GM18870 (cell line): ENCODE measurements at regions not wholly inside any gene's neighbourhood (a gene's known extent, or its start where the extent isn't known, plus 50 kb on each side); places are given as distances from the start of the nearest gene placed in this dataset.

Experiments used
- ATAC-seq: cut with Tn5 transposase; IDR thresholded peaks from one replicate; pipeline ENCODE4 v1.9.1; 2021; ENCODE audit warnings: moderate library complexity; ENCODE audit not compliant: unreplicated experiment

DNA sequence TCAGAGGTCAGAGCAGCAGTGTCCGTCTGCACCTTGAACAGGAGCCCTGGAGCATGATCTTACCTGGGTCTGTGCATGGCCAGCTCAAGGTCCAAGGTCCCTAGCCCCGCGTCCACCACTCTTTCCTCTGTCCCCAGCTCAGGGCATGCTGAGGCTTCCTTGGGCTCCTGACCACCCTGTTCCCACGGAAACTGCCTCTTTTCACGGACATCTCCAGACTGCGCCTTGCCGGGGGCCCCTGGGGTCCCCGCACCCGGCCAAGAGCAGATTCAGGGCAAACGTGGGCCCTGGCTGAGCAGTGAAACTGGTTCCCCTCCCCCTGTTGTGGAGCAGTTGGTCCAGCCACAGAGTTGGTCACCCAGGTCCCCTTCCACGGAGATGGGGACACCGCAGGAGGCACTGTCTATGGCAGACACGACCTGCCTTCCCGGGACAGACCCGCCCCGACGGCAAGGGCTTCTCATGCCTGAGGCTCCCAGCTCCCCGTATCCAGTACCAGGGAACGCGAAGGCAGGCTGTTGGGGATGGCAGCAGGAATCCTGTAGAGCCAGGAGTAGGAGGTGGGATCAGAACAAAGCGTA, 217.4 kb upstream of the PPP2R2D start:
- ATAC-seq, result no peak

DNA sequence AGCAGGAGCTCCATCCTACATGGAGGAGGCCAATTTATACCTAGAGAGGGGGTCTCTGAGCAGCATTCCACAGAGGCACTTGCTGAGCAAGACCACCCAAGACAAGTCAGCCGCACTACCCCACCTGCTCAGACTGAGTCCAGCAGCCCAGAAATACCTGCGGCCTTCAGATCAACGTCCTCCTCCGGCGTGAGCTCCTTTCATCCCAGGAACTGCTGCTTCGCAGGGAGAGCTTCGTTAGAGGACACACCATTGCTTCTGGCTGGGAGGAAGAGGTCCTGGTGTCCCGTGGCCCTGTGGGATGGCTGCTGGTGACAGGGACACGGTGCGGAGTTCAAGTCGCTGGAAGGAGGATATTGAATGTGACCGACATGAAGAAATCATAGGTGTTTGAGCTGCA, 216.9 kb upstream of the PPP2R2D start:
- ATAC-seq, result no peak

DNA sequence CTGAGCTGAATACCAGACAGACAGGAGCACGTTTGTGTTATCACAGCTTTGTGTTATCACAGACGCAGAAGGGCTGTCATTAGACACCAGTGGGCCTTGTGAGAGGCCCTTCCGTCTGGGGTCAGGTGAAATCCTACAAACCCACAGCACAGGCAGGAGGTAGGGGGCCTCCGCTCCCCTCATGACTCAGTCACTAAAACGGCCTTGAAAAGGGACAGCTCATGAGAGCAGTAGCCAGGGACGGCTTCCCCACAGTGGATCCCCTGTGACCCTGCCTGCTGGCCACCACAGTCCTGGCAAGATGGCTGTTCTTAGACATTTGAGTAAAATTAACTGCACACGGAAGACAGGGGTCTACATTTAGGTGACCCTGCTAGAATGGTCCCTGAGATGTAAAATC, 215.8 kb upstream of the PPP2R2D start:
- no peak for ATAC-seq

DNA sequence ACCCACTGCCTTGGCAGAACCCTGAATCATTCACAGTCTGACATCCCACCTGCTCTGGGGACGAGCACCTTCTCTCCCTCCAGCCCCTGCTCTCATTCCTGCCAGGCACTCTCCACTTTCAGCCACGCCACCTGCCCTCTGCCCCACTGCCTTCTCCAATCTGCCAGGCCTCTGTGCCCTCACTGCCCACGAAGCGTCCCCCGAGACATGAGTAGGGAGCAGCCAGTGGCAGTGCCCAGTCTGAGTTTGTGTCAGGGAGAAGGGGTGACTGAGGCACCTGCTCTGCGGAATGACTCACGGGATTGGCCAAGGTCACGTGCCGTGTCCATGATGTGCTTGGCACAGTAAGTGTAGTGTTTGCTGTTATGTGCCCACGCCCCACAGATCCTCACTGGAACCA, 215.2 kb upstream of the PPP2R2D start:
- ATAC-seq, result no peak

DNA sequence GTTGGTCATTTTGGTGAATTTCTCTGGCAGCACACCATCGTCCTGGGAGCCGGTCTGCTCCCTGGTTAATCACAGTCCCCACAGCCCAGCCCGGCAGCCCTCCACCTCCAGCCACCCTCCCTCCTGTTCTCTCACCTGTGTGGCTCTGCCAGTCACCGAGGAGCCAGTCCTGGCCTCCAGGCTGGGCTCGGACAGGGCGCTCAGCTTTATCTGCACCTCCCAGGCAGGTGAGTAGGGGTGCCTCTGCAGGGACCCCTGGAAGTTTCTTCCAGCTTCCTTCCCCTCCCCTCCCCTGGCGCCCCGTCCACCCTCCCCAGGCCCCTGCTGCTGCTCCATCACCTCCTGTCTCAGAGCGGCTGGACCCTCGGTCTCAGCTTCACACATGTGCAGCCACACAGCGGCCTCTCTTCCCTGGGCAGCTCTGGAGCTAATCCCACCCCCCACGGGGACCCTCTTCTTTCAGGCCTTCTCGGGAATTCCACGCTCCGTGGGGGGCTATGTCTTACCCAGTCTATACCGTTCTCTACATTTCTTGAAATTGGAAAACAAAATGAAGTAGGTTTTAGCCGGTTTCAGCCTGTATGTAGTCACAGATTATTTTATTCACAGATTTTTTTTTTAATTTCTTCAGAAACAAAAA, 213.9 kb upstream of the PPP2R2D start:
- ATAC-seq, result no peak

DNA sequence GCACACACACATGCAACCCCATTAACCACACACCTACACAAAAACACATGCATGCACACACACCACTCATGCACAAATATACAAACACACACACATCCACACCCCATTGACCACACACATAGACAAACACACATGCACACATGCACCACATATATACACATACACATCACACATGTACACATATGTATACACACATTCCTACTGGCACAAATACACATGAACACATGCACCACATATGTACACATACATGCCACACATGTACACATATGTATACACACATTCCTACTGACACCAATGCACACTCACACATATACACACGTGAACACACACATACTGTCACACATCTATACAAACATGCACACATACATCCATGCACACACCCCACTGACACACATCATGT, 212.5 kb upstream of the PPP2R2D start:
- no peak for ATAC-seq

DNA sequence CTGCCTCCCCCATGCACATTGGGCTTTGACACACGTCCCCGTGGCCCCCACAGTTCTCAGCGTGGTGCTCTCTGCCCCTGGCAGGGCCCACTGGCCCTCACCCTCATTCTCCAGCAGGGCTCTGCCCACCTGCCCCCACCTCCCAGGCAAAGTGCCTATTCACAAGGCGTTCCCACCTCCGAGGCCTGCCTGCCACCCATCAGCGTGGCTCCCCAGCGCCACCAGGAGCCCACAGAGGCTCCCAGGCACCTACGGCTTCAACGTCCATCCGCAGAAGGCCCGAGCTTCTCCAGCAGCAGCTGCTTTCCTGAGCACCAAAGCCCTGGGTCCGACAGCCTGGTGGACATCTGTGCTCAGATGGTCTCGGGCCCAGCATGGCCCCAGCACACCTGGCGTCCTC, 211.8 kb upstream of the PPP2R2D start:
- ATAC-seq, result no peak

DNA sequence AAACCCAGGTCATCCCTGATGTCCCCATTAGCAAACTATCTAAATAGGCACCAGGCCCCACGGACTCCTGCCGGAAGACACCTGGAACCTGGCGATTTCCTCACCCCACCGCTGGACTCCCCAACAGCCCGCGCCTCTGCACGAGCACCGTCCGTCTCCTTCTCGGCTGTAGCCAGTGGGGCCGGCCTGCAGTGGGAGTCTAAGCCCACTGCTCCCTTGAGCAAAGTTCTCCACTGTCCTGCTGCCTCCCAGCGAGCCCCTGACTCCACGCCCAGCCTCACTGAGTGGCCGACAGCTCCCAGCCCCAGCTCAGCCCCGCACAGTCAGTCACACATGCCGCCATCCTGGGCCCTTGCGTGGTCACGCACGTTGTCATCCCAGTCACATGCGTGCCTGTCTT, 211.3 kb upstream of the PPP2R2D start:
- ATAC-seq, result no peak

DNA sequence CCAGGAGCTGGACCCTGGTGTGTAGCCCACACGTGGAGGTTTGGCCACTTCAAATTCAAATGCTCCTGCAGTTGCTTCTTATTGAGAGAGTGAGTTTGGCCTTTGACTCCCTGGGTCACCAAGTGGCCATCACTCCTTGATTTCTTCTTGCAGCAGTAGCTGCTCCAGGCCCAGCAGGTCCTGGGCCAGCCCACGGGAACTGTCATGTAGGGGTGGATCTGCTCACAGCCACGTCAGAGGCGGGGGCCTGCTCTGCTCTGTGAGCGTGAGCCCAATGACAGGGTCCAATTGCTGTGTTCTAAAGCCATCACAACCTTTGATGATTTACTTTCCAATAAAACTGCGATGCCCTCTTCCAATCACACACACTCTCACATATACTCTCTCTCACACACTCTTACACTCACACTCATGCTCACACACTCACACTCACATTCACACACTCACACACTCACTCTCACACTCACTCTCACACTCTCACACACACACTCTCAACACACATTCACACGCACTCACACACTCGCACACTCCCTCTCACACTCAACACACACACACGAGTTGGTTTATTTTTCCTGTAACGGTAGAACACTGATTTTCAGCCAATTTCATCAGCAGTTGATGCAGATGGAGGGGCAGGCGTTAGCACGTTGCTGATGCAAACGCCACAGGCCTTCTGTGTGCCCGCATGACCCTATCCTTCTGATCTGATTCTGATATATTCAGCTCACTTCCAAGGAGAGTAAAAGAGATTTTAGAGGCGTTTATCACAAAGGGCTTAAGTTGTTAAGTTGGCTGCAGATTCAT, 210.7 kb upstream of the PPP2R2D start:
- no peak for ATAC-seq

DNA sequence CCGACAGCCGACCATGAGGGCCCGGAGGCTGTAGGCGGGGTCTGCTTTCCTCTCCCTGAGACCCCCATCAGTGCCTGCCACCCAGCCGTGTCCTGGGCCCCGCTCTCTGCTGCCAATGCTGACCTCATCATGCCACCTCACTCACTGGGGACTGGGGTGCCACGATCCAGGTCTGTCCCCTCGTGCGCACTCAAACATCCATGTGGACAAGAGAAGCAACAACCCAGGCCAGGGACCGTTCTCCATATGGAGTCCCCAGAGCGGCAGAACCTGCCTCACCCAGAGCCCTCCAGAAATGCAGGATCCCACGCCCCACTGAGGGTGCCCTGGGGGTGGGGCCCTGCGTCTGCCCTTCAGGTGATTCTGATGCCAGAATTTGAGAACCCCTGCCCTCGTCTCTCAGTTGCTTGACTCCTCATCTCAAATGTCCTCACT, 210.0 kb upstream of the PPP2R2D start:
- ATAC-seq, result no peak

DNA sequence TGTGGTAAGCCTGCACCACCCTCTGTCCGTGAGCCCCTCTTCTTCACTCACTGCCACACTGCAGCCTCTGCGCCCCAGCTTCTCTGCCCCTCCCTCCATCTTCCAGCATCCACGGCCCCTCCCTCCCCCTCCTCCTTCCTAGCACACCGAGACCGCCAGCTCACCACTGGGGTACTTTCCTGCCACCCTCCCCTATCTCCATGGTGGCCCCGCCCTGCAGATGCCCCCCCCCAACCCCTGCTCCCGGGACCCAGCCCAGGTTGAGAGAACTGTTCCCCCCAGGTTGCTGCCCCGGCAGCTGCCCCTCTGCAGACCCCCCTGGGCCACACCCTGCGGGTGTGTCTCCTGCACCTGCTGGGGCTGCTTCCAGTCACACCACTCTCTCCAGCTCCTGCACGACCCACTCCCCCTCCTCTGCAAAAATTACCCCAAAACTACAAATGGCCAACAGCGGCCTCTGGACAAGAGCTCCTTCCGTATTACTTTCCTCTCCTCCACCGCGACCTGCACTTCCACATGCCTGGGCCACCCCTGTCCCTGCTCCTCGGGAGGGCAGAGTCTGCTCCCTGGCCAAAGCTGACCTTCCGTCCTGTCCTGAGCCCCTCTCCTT, 209.2 kb upstream of the PPP2R2D start:
- ATAC-seq, result no peak

DNA sequence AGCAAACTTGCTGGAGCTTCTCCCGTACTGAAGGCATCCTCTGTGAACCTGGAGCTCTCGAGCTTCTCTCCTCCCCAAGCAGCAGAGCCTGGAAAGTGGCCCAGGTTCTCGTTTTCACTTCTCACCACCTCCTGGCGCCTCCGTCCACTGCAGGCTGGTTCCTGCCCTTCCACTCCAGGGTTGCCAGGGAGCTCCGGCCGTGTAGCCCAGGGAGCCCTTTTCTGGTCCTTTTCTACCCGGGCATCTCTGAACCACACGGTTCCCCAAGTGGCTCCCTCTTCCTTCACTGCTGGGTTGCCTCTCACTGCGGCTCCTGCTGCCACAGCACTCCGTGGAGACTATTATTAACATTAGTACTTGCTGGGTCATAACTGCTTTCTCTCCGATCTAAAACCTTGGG, 208.6 kb upstream of the PPP2R2D start:
- ATAC-seq, result no peak

DNA sequence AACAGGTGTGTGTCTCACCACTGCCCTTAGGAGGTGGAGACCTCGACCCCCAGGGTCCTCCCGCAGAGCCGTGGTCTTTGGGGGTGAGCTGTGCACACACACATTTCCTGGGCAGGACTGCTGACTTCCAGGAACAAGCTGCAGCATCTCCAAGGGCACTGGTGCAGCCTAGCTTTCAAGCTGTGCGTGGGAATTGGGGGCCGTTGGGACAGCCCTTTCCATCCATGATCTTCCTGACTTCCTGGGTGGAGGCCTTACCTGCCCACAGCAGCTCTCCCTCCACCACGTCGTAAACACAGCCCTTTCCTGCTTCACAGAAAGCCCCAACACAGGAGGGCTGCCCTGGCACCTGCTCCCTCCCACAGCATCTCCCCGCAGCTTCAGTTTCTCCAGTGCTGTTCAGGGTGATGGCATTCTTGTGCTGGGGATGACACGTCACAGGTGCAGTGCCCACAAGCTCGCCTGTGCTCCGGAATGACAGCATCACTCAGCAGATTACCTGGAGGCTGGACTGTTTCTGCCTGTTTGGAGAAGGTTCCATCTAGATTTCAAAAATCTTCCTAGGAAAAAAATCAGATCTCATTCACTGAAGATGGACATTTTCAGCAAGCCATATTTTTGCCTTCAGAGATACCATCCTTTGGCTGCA, 208.0 kb upstream of the PPP2R2D start:
- no peak for ATAC-seq

DNA sequence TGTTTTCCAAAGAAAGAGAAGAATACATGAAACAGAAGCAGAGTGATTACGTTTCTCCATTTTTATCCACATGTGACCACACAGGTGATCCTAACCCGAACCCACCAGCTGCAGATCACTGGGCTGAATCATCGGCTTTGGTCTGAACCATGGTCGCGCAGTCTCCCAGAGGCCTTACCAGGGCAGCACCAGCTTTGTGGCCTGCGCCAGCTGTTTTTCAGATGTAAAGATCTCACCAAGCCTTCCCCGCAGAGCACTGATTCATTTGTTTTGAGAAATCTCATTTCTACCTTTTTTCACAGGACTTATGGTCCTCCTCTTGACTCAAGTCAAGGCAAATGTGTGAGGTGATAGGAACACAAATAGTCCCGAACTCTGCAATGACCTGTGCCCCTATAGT, 207.0 kb upstream of the PPP2R2D start:
- ATAC-seq, result no peak

DNA sequence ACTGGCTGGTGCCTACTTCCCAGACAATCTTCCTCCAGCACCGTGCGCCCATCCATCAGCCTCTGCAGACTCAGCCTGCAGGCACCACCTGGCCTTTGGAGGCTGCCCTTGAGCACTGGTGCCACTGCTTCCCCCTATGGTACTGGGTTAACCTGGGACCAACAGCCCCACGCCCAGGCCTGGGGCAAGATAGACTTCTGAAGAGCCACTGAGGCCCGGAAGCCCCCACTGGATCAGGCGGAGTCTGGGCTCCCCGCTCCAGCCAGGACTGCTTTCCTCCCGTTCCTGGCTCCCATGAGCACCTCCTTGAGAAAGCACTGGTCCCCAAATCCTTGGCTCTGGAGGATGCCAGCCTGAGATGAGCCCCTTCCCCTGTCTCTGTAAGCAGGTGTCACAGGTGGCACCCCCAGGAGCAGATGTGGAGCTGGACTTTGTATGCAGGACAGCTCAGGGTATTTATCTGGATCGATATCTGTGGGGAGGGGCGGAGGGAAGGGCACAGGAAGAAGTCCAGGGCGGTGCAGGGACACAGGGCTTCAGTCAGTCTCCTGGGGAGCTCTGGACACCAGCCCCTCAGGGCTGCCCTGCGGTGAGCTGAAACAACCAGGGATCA, 206.5 kb upstream of the PPP2R2D start:
- ATAC-seq, result no peak

DNA sequence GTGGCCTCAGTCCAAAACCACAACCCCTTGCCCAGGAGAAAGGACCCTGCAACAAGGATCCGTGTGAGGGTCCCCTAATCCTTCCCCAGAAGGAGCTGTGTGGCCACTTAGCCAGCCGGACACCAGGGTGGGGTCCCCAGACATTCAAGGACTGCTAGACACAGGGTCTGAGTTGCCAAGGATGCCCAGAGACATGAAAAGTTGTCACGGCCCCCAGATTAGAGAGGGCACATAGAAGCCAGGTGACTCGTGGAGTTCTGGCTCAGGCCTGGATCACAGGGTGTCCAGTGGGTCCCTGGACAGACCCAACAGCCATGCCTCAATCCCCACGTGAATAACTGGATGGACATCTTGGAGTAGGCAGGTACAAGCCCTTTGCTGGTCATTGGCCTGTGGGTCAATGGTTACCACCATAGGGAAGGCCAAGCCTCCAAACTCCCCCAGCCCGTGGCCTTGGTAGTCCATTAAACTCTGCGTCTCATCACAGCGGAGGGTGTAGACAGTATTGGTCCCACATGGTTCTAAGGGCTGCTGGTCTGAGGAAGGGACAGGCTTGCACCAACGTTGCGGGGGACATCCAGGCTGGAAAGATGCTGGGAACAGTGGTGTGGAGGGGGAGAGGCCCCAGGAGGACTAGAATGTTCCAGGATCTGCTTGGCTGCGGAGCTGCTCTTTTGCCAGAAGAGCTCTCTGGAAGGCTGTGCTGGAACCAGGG, 205.9 kb upstream of the PPP2R2D start:
- ATAC-seq, result no peak

DNA sequence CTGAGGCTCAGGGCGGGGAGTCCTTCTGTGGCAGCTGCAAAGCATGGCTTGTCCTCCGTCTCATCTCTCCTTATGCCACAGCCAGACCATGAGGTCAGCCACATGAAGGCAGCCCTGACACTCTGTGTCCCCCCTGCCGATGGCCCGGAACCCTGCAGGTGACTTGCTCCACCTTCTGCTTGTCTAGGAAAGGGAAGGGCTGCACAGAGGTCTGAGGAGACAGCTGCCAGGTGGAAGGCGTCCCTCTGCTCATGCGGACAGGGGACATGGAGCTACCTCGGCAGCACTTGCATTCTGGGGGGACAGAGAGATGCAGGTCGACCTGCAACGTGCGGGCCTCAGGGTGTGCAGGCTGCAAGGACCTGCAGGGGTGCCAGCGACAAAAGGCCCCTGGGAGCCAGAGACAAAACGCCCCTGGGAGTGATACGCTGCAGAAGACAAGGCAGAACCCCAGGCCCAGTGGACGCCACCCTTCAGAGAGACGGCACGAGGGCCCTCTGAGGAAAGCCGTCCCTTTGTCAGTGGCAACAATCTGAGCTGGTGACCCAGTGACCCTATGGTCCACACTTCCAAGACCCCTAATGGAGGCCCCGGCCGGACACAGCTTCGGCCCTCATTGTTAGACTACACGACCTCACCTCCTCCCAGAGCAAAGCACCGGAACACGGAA, 205.2 kb upstream of the PPP2R2D start:
- no peak for ATAC-seq

DNA sequence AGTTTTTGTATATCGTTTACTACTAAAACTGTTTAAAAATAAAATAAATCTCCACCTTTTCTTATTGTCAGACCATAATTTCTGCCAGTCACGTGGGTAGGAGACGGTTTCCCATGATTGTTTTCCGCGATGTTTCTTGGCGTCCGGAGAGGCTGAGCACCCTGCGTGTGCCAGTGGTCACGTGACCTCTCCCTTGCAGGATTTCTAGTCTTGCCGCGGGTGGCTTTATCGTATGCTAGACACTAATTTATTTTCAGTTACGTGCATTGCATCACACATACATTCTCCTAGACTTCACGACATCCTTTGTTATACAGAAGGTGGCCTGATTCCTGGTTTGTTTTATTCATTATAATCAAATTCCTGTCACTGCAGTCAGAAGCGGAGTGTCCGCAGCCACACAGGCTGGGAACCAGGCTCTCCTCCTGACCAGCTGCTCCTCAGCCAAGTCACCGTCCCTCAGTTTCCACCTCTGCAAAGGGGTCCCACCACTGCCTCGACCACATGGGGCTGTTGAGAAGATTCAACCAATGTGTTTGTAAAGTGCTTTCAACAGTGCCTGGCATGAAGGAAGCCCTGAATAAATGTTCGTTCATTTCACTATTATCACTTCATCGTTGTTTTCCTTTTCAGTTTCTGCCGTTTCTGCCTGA, 203.2 kb upstream of the PPP2R2D start:
- no peak for ATAC-seq

DNA sequence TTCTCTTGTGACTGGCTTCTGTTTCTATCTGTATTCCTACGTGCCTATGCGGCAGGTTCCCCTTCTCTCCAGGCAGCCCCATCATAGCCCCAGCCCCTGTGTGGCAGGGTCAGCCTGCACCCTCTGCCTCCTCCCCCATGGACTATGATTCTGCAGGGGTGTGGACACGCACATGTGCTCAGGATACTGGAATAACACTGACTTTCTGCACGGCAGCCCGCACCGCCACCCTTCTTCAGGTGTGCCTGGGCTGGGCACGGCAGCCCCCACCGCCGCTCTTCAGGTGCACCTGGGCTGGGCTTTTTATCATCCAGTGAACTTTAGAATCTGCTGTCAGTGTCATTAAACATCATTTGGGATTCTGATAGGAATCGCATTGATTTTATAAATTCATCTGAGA, 202.6 kb upstream of the PPP2R2D start:
- no peak for ATAC-seq
